ENCODE measurements at regions not wholly inside any gene's neighbourhood (a gene's known extent, or its start where the extent isn't known, plus 50 kb on each side); places are given as distances from the start of the nearest gene placed in this dataset.

- no peak for DNase-seq (ENCODE audit: low spot score)
Observed at GRCh38 chr10:128221807-128222206, 95.6 kb upstream of the MKI67 start.

GRCh38 chr10:128222332-128222849 is 96.2 kb upstream of the MKI67 start:
- DNase-seq (ENCODE audit: low spot score) = no peak

- no peak for DNase-seq (ENCODE audit: low spot score)
Observed at GRCh38 chr10:128230401-128230800, 104.2 kb upstream of the MKI67 start.

GRCh38 chr10:128233422-128233821 is 107.2 kb upstream of the MKI67 start:
- DNase-seq (ENCODE audit: low spot score) = no peak

- no peak for DNase-seq (ENCODE audit: low spot score)
Observed at GRCh38 chr10:128237710-128238109, 111.5 kb upstream of the MKI67 start.

- no peak for DNase-seq (ENCODE audit: low spot score)
Observed at GRCh38 chr10:128241023-128241422, 114.8 kb upstream of the MKI67 start.

GRCh38 chr10:128242641-128243040 is 116.4 kb upstream of the MKI67 start:
- DNase-seq (ENCODE audit: low spot score) = no peak

- no peak for DNase-seq (ENCODE audit: low spot score)
Observed at GRCh38 chr10:128245026-128245425, 118.8 kb upstream of the MKI67 start.

GRCh38 chr10:128247576-128247975 is 121.4 kb upstream of the MKI67 start:
- no peak for DNase-seq (ENCODE audit: low spot score)

- DNase-seq (ENCODE audit: low spot score) = no peak
Observed at GRCh38 chr10:128254476-128254875, 128.3 kb upstream of the MKI67 start.

- DNase-seq (ENCODE audit: low spot score) = no peak
Observed at GRCh38 chr10:128257428-128257827, 131.2 kb upstream of the MKI67 start.

GRCh38 chr10:128258421-128258976 is 132.3 kb upstream of the MKI67 start:
- DNase-seq (ENCODE audit: low spot score) = no peak

- peak; percentile 30 for DNase-seq (ENCODE audit: low spot score)
Observed at GRCh38 chr10:128263891-128264688, 137.9 kb upstream of the MKI67 start.

- no peak for DNase-seq (ENCODE audit: low spot score)
Observed at GRCh38 chr10:128265596-128265995, 139.4 kb upstream of the MKI67 start.

GRCh38 chr10:128267581-128267980 is 141.4 kb upstream of the MKI67 start:
- no peak for DNase-seq (ENCODE audit: low spot score)

GRCh38 chr10:128268015-128268722 is 141.9 kb upstream of the MKI67 start:
- DNase-seq (ENCODE audit: low spot score) = peak; percentile 1

- no peak for DNase-seq (ENCODE audit: low spot score)
Observed at GRCh38 chr10:128274938-128275337, 148.7 kb upstream of the MKI67 start.

GRCh38 chr10:128275388-128276177 is 149.4 kb upstream of the MKI67 start:
- no peak for DNase-seq (ENCODE audit: low spot score)

GRCh38 chr10:128277267-128277840 is 151.1 kb upstream of the MKI67 start:
- DNase-seq (ENCODE audit: low spot score) = no peak

- DNase-seq (ENCODE audit: low spot score) = no peak
Observed at GRCh38 chr10:128278362-128278761, 152.1 kb upstream of the MKI67 start.

- DNase-seq (ENCODE audit: low spot score) = no peak
Observed at GRCh38 chr10:128280271-128280670, 154.0 kb upstream of the MKI67 start.

GRCh38 chr10:128281343-128281742 is 155.1 kb upstream of the MKI67 start:
- DNase-seq (ENCODE audit: low spot score) = no peak

Data from putamen (tissue), 1 donor.